Thyroid gland (tissue), 4 donors: ENCODE measurements at regions not wholly inside any gene's neighbourhood (a gene's known extent, or its start where the extent isn't known, plus 50 kb on each side); places are given as distances from the start of the nearest gene placed in this dataset.

ENCODE experiments used
- DNase-seq, 2 donors: peaks; one replicate each; pipeline ENCODE4 v3.0.0-alpha.2; 2019
- H3K27ac ChIP-seq, 3 donors: fragments of 200-600 bp; sonication (generic); 1 replicate in 2 of 3; 2 replicates in 1 of 3; pipeline ENCODE4 v1.5.1; 2016 to 2019; ENCODE audit warnings: mild to moderate bottlenecking in 1 of 3, moderate library complexity in 1 of 3
- H3K27me3 ChIP-seq: fragments of 200-600 bp; sonication (generic); one replicate; pipeline ENCODE4 v1.5.1; 2019
- H3K36me3 ChIP-seq, 2 donors: fragments of 200-600 bp; sonication (generic); one replicate each; pipeline ENCODE4 v1.5.1; 2016 to 2019
- H3K4me1 ChIP-seq, 2 donors: fragments of 200-600 bp; sonication (generic); one replicate each; pipeline ENCODE4 v1.5.1; 2017 to 2019
- H3K4me3 ChIP-seq, 3 donors: fragments of 200-600 bp; sonication (generic); replicated peaks in 1 of 3; 1 replicate in 2 of 3; 2 replicates in 1 of 3; pipeline ENCODE4 v1.5.1; 2016; ENCODE audit warnings: mild to moderate bottlenecking in 1 of 3
- H3K9me3 ChIP-seq: fragments of 200-600 bp; sonication (generic); one replicate; pipeline ENCODE4 v1.5.1; 2017
- POLR2A ChIP-seq, 2 donors: fragments of 450-650 bp; IDR thresholded peaks; one replicate each; pipeline ENCODE4 v1.6.1; 2017; ENCODE audit warnings: antibody characterized with exemption in 2 of 2, mild to moderate bottlenecking in 2 of 2, moderate library complexity in 1 of 2
- WGBS, 2 donors: methylation state at CpG; one replicate each; pipeline ENCODE4 v1.1.5; 2017; 5-methylcytosine and 5-hydroxymethylcytosine counted together
- intact Hi-C: fragments of 100-400 bp; cut with DNase I; formaldehyde crosslinking; loops from one replicate; pipeline ENCODE4 v1.15.1; 2023
- TF ChIP-seq, protein P1 (sequence below), 6 experiments: fragments of 200-600 bp in 3 of 6; fragments of 450-650 bp in 3 of 6; sonication (generic) in 3 of 6; IDR thresholded peaks; one replicate each; pipeline ENCODE4 v1.5.1; 2016 to 2019; ENCODE audit warnings: antibody characterized with exemption in 6 of 6, mild to moderate bottlenecking in 2 of 6, inconsistent platforms in 1 of 6, moderate library complexity in 1 of 6

DNA sequence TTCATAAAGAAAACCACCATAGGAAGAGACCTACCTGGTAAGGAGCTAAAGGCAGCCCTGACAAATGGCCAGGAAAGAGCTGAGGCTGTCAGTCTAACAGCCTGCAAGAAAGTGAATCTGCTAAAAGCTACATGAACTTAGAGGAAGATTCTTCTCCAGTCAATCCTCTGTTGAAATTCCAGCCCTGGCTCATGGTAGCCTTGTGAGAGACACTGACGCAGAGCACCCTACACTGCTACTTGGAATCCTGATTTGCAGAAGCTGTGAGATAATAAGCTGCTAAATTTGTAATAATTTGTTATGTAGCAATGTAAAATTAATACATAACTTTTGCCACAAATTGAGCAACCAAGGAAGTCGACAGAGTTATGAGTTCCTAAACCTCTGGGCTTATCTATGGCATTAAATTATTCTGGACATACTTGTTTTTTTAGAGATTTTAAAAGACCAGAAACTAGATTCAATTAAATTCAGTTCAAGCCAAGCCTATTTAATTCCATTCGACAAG is 257.0 kb downstream of the ETNK1 start:
- Histone ChIP-seq H3K36me3 (no peaks in the 10 kb centered on the region), H3K4me1 (no peaks in the 10 kb centered on the region), H3K9me3 (no peaks in the 10 kb centered on the region), H3K27ac (no peak overlapping the region), H3K27me3 (no peaks in the 10 kb centered on the region), H3K4me3 (no peak overlapping the region)
- TF ChIP-seq POLR2A (IDR thresholded peaks at IDR 0.05), result no peak
- TF ChIP-seq, protein P1, sequence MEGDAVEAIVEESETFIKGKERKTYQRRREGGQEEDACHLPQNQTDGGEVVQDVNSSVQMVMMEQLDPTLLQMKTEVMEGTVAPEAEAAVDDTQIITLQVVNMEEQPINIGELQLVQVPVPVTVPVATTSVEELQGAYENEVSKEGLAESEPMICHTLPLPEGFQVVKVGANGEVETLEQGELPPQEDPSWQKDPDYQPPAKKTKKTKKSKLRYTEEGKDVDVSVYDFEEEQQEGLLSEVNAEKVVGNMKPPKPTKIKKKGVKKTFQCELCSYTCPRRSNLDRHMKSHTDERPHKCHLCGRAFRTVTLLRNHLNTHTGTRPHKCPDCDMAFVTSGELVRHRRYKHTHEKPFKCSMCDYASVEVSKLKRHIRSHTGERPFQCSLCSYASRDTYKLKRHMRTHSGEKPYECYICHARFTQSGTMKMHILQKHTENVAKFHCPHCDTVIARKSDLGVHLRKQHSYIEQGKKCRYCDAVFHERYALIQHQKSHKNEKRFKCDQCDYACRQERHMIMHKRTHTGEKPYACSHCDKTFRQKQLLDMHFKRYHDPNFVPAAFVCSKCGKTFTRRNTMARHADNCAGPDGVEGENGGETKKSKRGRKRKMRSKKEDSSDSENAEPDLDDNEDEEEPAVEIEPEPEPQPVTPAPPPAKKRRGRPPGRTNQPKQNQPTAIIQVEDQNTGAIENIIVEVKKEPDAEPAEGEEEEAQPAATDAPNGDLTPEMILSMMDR (IDR thresholded peaks at IDR 0.05), result no peak
- WGBS, 2 donors, result 75 to 85% methylated on average over 3 of the region's 3 CpGs
- no peak for DNase-seq
- intact Hi-C loops, result no loop called here

DNA sequence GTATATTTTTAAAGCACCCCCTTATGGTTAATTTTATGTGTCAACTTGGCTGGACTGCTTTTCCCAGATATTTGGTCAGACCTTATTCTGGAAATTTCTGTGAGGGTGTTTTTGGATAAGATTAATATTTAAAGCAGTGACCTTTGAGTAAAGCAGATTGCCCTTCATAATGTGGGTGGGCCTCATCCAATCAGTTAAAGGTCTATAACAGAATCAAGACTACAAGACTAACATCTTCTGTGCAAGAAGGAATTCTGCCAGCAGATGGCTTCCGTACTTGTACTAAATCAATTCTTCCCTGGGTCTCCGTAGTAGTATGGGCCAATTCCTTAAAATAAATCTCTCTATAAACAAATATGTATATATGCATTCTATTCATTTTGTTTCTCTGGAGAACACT is 257.6 kb downstream of the ETNK1 start:
- Histone ChIP-seq H3K36me3 (no peaks in the 10 kb centered on the region), H3K4me3 (no peak overlapping the region), H3K27me3 (no peaks in the 10 kb centered on the region), H3K9me3 (no peaks in the 10 kb centered on the region), H3K4me1 (no peaks in the 10 kb centered on the region), H3K27ac (no peak overlapping the region)
- no peak for TF ChIP-seq POLR2A (IDR thresholded peaks at IDR 0.05)
- TF ChIP-seq, protein P1 (IDR thresholded peaks at IDR 0.05), result no peak
- intact Hi-C loops, result no loop called here
- no peak for DNase-seq
- 88% methylated on average over 2 of the region's 2 CpGs for WGBS, 2 donors

DNA sequence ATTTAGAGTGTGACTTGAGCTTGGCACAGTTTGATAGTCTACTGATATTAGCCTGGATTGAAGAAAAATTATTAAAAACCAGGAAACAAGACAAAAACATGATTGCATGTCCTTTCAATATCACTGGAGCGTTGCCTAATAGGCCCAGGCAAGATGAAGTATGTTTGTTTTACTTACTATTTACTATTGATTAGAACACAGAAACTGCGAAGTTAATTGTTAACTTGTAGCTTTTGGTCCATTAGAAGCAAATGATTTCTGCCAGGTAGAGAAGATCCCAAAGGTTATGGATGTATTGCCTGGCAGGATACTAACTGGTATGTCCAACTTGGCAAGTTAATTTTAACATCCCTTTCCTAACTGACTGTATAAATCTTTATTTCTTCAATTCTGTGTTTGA is 268.9 kb downstream of the ETNK1 start:
- 66 to 79% methylated on average over 2 of the region's 2 CpGs for whole genome bisulfite sequencing, 2 donors
- intact Hi-C loops, result no loop called here
- Histone ChIP-seq H3K27me3 (no peaks in the 10 kb centered on the region), H3K4me3 (no peak overlapping the region), H3K4me1 (no peaks in the 10 kb centered on the region), H3K27ac (no peak overlapping the region), H3K36me3 (no peaks in the 10 kb centered on the region), H3K9me3 (no peaks in the 10 kb centered on the region)
- TF ChIP-seq, protein P1 (IDR thresholded peaks at IDR 0.05), result no peak
- TF ChIP-seq POLR2A (IDR thresholded peaks at IDR 0.05), result no peak
- no peak for DNase-seq

DNA sequence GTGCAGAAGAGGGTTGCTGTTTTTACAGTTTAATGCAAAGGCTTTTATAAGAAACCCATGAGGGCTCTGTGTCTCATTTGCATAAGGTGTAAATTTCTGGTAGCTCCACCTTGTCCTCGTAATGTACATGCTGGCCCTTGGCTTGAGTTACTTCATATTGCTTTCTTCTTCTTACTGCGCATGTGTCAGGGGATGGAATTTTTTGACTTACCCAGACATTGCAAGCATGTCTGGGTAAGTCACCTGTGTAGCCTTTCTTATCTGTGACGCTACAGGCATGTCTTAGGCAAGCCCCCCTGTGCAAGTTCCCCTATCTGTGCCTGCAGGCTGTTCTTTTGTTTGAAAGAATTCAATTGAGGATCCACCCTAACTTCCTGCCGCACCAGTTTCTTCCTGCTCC is 274.2 kb downstream of the ETNK1 start:
- intact Hi-C loops, result no loop called here
- TF ChIP-seq, protein P1 (IDR thresholded peaks at IDR 0.05), result no peak
- TF ChIP-seq POLR2A (IDR thresholded peaks at IDR 0.05), result no peak
- H3K36me3 ChIP-seq, result no peaks in the 10 kb centered on the region
- whole genome bisulfite sequencing, 2 donors, result 83 to 86% methylated on average over 4 of the region's 4 CpGs
- no peak overlapping the region for H3K27ac ChIP-seq
- DNase-seq, result no peak
- no peak overlapping the region for H3K4me3 ChIP-seq
- H3K4me1 ChIP-seq, result no peaks in the 10 kb centered on the region
- H3K27me3 ChIP-seq, result no peaks in the 10 kb centered on the region
- no peaks in the 10 kb centered on the region for H3K9me3 ChIP-seq

DNA sequence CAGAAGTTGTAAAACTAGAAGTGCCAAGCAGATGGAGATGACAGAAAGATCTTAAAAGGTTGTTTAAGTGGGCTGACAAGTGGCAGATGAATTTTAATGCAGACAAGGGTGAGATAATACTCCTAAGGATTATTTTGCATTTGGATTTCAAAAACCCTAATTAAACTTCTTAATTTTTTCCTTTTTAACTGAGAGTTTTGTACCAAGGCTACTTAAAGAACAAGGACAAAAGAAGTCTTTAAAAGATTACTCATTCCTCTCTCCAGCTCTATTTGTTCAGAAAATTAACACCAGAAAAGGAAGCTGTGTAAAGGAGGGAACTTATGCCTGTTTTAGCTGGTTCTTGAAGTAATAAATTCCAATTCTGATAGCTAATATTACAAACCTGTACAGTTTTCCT is 275.4 kb downstream of the ETNK1 start:
- no peaks in the 10 kb centered on the region for H3K9me3 ChIP-seq
- H3K4me1 ChIP-seq, result no peaks in the 10 kb centered on the region
- TF ChIP-seq POLR2A (IDR thresholded peaks at IDR 0.05), result no peak
- TF ChIP-seq, protein P1 (IDR thresholded peaks at IDR 0.05), result no peak
- intact Hi-C loops, result no loop called here
- DNase-seq, result no peak
- H3K27me3 ChIP-seq, result no peaks in the 10 kb centered on the region
- H3K36me3 ChIP-seq, result no peaks in the 10 kb centered on the region
- no peak overlapping the region for H3K27ac ChIP-seq
- H3K4me3 ChIP-seq, result no peak overlapping the region
